Kidney (tissue), 13 donors: ENCODE measurements at regions not wholly inside any gene's neighbourhood (a gene's known extent, or its start where the extent isn't known, plus 50 kb on each side); places are given as distances from the start of the nearest gene placed in this dataset.
"Not testable (repeated sequence)": the region's sequence is repeated elsewhere in the genome, so short reads cannot be mapped to it uniquely, and the experiment has no call there.

Source experiments
- DNase-seq, 5 donors: peaks; one replicate each; pipeline ENCODE4 v3.0.0-alpha.2; 2013 to 2020
- FAIRE-seq: peaks from 2 replicates; lab custom pipeline; 2012; peaks lifted over from hg19 to GRCh38; lab: Jason Lieb, UNC
- H3K27ac ChIP-seq, 2 donors: one replicate each; pipeline ENCODE4 v1.7.0; 2013; ENCODE audit warnings: low read depth in 2 of 2, low read length in 2 of 2, inconsistent platforms in 1 of 2
- H3K27me3 ChIP-seq: one replicate; pipeline ENCODE4 v1.7.1; 2013; ENCODE audit warnings: low read length, inconsistent platforms; ENCODE audit not compliant: control insufficient read depth, insufficient read depth
- H3K36me3 ChIP-seq, 3 donors: one replicate each; pipeline versions ENCODE4 v1.7.0 to v1.7.1; 2013; ENCODE audit warnings: low read length in 3 of 3, control low read depth in 1 of 3, inconsistent platforms in 1 of 3; ENCODE audit not compliant: insufficient read depth in 3 of 3, control insufficient read depth in 2 of 3
- H3K4me1 ChIP-seq, 3 donors: one replicate each; pipeline versions ENCODE4 v1.7.0 to v1.7.1; 2013; ENCODE audit warnings: low read length in 3 of 3, inconsistent platforms in 1 of 3, low read depth in 1 of 3; ENCODE audit not compliant: control insufficient read depth in 2 of 3, insufficient read depth in 2 of 3
- H3K4me3 ChIP-seq, 3 donors: one replicate each; pipeline versions ENCODE4 v1.7.0 to v1.8.1; 2013; ENCODE audit warnings: low read length in 3 of 3, control low read depth in 1 of 3, inconsistent platforms in 1 of 3
- H3K9ac ChIP-seq, 3 donors: one replicate each; pipeline versions ENCODE4 v1.7.0 to v1.7.1; 2013; ENCODE audit warnings: low read length in 3 of 3, control low read depth in 1 of 3, inconsistent platforms in 1 of 3
- H3K9me3 ChIP-seq, 3 donors: one replicate each; pipeline versions ENCODE4 v1.7.0 to v1.7.1; 2013; ENCODE audit warnings: low read length in 3 of 3, control low read depth in 1 of 3, inconsistent platforms in 1 of 3; ENCODE audit not compliant: control insufficient read depth in 2 of 3, insufficient read depth in 1 of 3
- intact Hi-C: fragments of 100-400 bp; cut with DNase I; formaldehyde crosslinking; loops from one replicate; pipeline ENCODE4 v1.11.1; 2022
- TF ChIP-seq, protein P1 (sequence below): IDR thresholded peaks from 3 replicates; pipeline ENCODE4 v1.5.1; 2012; ENCODE audit warnings: mild to moderate bottlenecking, moderate library complexity, borderline replicate concordance; ENCODE audit not compliant: insufficient read depth; ENCODE audit errors: extremely low read depth
- donor health status: control.
- donor health status: control.
- donor health status: control.
- donor health status: control.
- donor health status: control.
- donor health status: DM: yes; HTN: yes; CAD: no.
- donor health status: Normal renal cell carcinoma (clear cell type).

DNA sequence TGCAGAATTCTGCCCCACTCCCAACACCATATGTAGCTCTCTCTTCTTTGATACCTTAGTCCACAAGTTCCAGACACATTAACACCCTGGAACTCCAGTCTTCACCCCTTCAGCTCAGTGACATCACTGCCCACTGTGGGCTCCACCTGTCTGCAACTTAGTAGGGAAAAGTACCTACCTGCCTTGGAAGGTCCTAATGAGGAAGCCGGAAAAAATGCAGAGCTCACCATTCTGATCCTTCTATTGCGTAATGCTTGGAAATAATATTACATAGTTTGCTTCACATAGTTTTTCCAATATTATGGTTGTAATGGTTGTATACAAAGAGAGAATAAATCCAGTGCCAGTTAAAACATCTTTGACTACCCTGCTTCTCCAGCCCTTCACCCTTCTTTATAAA lies 738.4 kb downstream of the RNF144A start:
- Histone ChIP-seq H3K9ac (no peak overlapping the region), H3K4me1 (no peaks in the 10 kb centered on the region), H3K4me3 (no peak overlapping the region), H3K27ac (no peak overlapping the region), H3K9me3 (peaks cover 0 to 3% (median 0%) of the 10 kb centered on the region in 3 donors), H3K36me3 (no peaks in the 10 kb centered on the region), H3K27me3 (no peaks in the 10 kb centered on the region)
- DNase-seq, result no peak
- FAIRE-seq, result no peak
- intact Hi-C loops, result no loop called here
- TF ChIP-seq, protein P1, sequence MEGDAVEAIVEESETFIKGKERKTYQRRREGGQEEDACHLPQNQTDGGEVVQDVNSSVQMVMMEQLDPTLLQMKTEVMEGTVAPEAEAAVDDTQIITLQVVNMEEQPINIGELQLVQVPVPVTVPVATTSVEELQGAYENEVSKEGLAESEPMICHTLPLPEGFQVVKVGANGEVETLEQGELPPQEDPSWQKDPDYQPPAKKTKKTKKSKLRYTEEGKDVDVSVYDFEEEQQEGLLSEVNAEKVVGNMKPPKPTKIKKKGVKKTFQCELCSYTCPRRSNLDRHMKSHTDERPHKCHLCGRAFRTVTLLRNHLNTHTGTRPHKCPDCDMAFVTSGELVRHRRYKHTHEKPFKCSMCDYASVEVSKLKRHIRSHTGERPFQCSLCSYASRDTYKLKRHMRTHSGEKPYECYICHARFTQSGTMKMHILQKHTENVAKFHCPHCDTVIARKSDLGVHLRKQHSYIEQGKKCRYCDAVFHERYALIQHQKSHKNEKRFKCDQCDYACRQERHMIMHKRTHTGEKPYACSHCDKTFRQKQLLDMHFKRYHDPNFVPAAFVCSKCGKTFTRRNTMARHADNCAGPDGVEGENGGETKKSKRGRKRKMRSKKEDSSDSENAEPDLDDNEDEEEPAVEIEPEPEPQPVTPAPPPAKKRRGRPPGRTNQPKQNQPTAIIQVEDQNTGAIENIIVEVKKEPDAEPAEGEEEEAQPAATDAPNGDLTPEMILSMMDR, result no peak

DNA sequence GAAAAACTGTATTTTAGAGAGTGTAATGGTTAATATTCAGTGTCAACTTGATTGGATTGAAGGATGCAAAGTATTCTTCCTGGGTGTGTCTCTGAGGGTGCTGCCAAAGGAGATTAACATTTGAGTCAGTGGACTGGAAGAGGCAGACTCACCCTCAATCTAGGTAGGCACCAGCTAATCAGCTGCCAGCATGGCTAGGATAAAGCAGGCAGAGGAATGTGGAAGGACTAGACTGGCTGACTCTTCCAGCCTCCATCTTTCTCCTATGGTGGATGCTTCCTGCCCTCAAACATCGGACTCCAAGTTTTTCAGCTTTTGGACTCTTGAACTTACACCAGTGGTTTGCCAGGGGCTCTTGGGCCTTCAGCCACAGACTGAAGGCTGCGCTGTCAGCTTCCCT lies 740.3 kb downstream of the RNF144A start:
- not testable (repeated sequence) for FAIRE-seq

GRCh38 chr2:7658486-7658885 lies 741.3 kb downstream of the RNF144A start:
- no peak overlapping the region for H3K9ac ChIP-seq
- no peak overlapping the region for H3K27ac ChIP-seq
- TF ChIP-seq, protein P1, result no peak
- DNase-seq, result no peak
- H3K4me3 ChIP-seq, result no peak overlapping the region
- no peaks in the 10 kb centered on the region for H3K4me1 ChIP-seq
- intact Hi-C loops, result no loop called here
- no peaks in the 10 kb centered on the region for H3K9me3 ChIP-seq
- H3K36me3 ChIP-seq, result no peaks in the 10 kb centered on the region
- H3K27me3 ChIP-seq, result no peaks in the 10 kb centered on the region
- FAIRE-seq, result no peak

More for the DNA sequence above, 740.3 kb downstream of the RNF144A start:
- intact Hi-C loops, H3K36me3 ChIP-seq, H3K9me3 ChIP-seq, H3K4me1 ChIP-seq, H3K4me3 ChIP-seq, DNase-seq, H3K27me3 ChIP-seq, H3K9ac ChIP-seq, H3K27ac ChIP-seq: not testable (repeated sequence)

GRCh38 chr2:7660816-7661215 lies 743.6 kb downstream of the RNF144A start:
- Histone ChIP-seq H3K9me3 (no peaks in the 10 kb centered on the region), H3K27ac (no peak overlapping the region), H3K27me3 (no peaks in the 10 kb centered on the region), H3K4me1 (no peaks in the 10 kb centered on the region), H3K36me3 (no peaks in the 10 kb centered on the region), H3K4me3 (no peak overlapping the region), H3K9ac (no peak overlapping the region)
- TF ChIP-seq, protein P1, result no peak
- intact Hi-C loops, result no loop called here
- FAIRE-seq (no peak), DNase-seq (no peak)
